Neuronal stem cell (in vitro differentiated cells): ENCODE measurements at regions not wholly inside any gene's neighbourhood (a gene's known extent, or its start where the extent isn't known, plus 50 kb on each side); places are given as distances from the start of the nearest gene placed in this dataset.

Source experiments
- DNase-seq: peaks from one replicate; pipeline ENCODE4 v3.0.0-alpha.2; 2013; ENCODE audit warnings: low spot score
- H2AFZ ChIP-seq: one replicate; pipeline ENCODE4 v1.6.1; 2013; ENCODE audit warnings: mild to moderate bottlenecking, low read length, inconsistent platforms
- H2AK5ac ChIP-seq: 2 replicates; pipeline ENCODE4 v1.6.1; 2013; ENCODE audit warnings: low read depth, mild to moderate bottlenecking, inconsistent platforms, low read length, moderate library complexity, mixed read lengths
- H2BK120ac ChIP-seq: 2 replicates; pipeline ENCODE4 v1.6.1; 2013; ENCODE audit warnings: low read depth, mild to moderate bottlenecking, inconsistent platforms, low read length, moderate library complexity, mixed read lengths
- H2BK12ac ChIP-seq: one replicate; pipeline ENCODE4 v1.6.1; 2013; ENCODE audit warnings: low read length, inconsistent platforms
- H2BK15ac ChIP-seq: 2 replicates; pipeline ENCODE4 v1.6.1; 2013; ENCODE audit warnings: mild to moderate bottlenecking, low read length, inconsistent platforms, mixed read lengths
- H2BK5ac ChIP-seq: one replicate; pipeline ENCODE4 v1.6.1; 2013; ENCODE audit warnings: inconsistent platforms, mild to moderate bottlenecking, low read length, moderate library complexity
- H3K14ac ChIP-seq: one replicate; pipeline ENCODE4 v1.6.1; 2013; ENCODE audit warnings: low read length, inconsistent platforms
- H3K18ac ChIP-seq: 2 replicates; pipeline ENCODE4 v1.6.1; 2013; ENCODE audit warnings: low read length, inconsistent platforms
- H3K23ac ChIP-seq: 2 replicates; pipeline ENCODE4 v1.6.1; 2013; ENCODE audit warnings: low read depth, mild to moderate bottlenecking, mixed read lengths, low read length, inconsistent platforms; ENCODE audit not compliant: poor library complexity
- H3K27ac ChIP-seq: replicated peaks from 3 replicates; pipeline ENCODE4 v1.5.1; 2013; ENCODE audit warnings: low read length, inconsistent platforms
- H3K27me3 ChIP-seq, 3 experiments: 2 replicates each; pipeline ENCODE4 v1.6.1; 2013; ENCODE audit warnings: low read length in 3 of 3, mild to moderate bottlenecking in 2 of 3, inconsistent platforms in 1 of 3, low read depth in 1 of 3, mixed read lengths in 1 of 3, moderate library complexity in 1 of 3; ENCODE audit not compliant: control insufficient read depth in 3 of 3, insufficient read depth in 3 of 3
- H3K36me3 ChIP-seq, 2 donors: replicated peaks in 1 of 2; 2 replicates each; pipeline ENCODE4 v1.6.1; 2013; ENCODE audit warnings: low read length in 2 of 2; ENCODE audit not compliant: control insufficient read depth in 2 of 2, insufficient read depth in 2 of 2
- H3K4ac ChIP-seq: 2 replicates; pipeline ENCODE4 v1.6.1; 2013; ENCODE audit warnings: inconsistent platforms, mild to moderate bottlenecking, low read length, moderate library complexity
- H3K4me1 ChIP-seq, 2 donors: 1 replicate in 1 of 2; 2 replicates in 1 of 2; pipeline ENCODE4 v1.6.1; 2013; ENCODE audit warnings: low read length in 2 of 2, low read depth in 1 of 2; ENCODE audit not compliant: control insufficient read depth in 2 of 2, insufficient read depth in 1 of 2
- H3K4me2 ChIP-seq: one replicate; pipeline ENCODE4 v1.6.1; 2013; ENCODE audit warnings: mild to moderate bottlenecking, low read length, inconsistent platforms; ENCODE audit not compliant: insufficient read depth, poor library complexity, severe bottlenecking
- H3K4me3 ChIP-seq, 2 donors: 2 replicates each; pipeline ENCODE4 v1.5.1; 2013; ENCODE audit warnings: low read length in 2 of 2, mild to moderate bottlenecking in 2 of 2, inconsistent platforms in 1 of 2, moderate library complexity in 1 of 2
- H3K79me1 ChIP-seq: one replicate; pipeline ENCODE4 v1.6.1; 2013; ENCODE audit warnings: low read depth, mild to moderate bottlenecking, inconsistent platforms, low read length, moderate library complexity
- H3K9ac ChIP-seq: one replicate; pipeline ENCODE4 v1.6.1; 2013; ENCODE audit warnings: mild to moderate bottlenecking, low read depth, low read length, inconsistent platforms; ENCODE audit not compliant: poor library complexity
- H3K9me3 ChIP-seq, 2 donors: replicated peaks in 1 of 2; 2 replicates each; pipeline versions ENCODE3 to v1.6.1; 2013; ENCODE audit warnings: low read length in 2 of 2, mild to moderate bottlenecking in 2 of 2, inconsistent platforms in 1 of 2, low read depth in 1 of 2, mixed read lengths in 1 of 2, moderate library complexity in 1 of 2; ENCODE audit not compliant: control insufficient read depth in 2 of 2, insufficient read depth in 1 of 2
- H4K8ac ChIP-seq: one replicate; pipeline ENCODE4 v1.6.1; 2013; ENCODE audit warnings: low read depth, mild to moderate bottlenecking, inconsistent platforms, low read length, moderate library complexity
- H4K91ac ChIP-seq: one replicate; pipeline ENCODE4 v1.6.1; 2013; ENCODE audit warnings: low read length, low read depth, mild to moderate bottlenecking, inconsistent platforms; ENCODE audit not compliant: poor library complexity
- WGBS, 2 donors: extraction: QIAGEN DNeasy Blood & Tissue Kit; methylation state at CpG; one replicate each; pipeline ENCODE4 v1.1.7; 2013; ENCODE audit warnings: missing lambda C conversion rate in 2 of 2, mixed read lengths in 1 of 2; ENCODE audit not compliant: insufficient read length in 2 of 2, insufficient replicate concordance in 1 of 2; ENCODE audit errors: extremely low coverage in 2 of 2; 5-methylcytosine and 5-hydroxymethylcytosine counted together

- WGBS, 2 donors = no CpG with 5 or more reads among the region's 2 CpGs
- no peak overlapping the region for H4K91ac ChIP-seq
- H2BK12ac ChIP-seq = no peak overlapping the region
- H3K18ac ChIP-seq = no peak overlapping the region
- H3K27me3 ChIP-seq = no peaks in the 10 kb centered on the region
- no peak overlapping the region for H3K4me3 ChIP-seq
- H3K36me3 ChIP-seq = no peaks in the 10 kb centered on the region
- H3K14ac ChIP-seq = no peak overlapping the region
- H3K79me1 ChIP-seq = no peaks in the 10 kb centered on the region
- no peak for DNase-seq
- H4K8ac ChIP-seq = no peak overlapping the region
- no peaks in the 10 kb centered on the region for H3K9me3 ChIP-seq
- H3K4ac ChIP-seq = no peak overlapping the region
- no peak overlapping the region for H3K9ac ChIP-seq
- H3K4me1 ChIP-seq = peaks cover 2 to 14% of the 10 kb centered on the region in 2 donors
- no peak overlapping the region for H2AK5ac ChIP-seq
- no peak overlapping the region for H3K23ac ChIP-seq
- no peak overlapping the region for H2BK15ac ChIP-seq
- no peak overlapping the region for H2AFZ ChIP-seq
- H2BK5ac ChIP-seq = no peak overlapping the region
- H2BK120ac ChIP-seq = no peak overlapping the region
- no peak overlapping the region for H3K4me2 ChIP-seq
- no peak overlapping the region for H3K27ac ChIP-seq
Observed at GRCh38 chr7:85602196-85602595, 415.3 kb upstream of the SEMA3D start.

DNA sequence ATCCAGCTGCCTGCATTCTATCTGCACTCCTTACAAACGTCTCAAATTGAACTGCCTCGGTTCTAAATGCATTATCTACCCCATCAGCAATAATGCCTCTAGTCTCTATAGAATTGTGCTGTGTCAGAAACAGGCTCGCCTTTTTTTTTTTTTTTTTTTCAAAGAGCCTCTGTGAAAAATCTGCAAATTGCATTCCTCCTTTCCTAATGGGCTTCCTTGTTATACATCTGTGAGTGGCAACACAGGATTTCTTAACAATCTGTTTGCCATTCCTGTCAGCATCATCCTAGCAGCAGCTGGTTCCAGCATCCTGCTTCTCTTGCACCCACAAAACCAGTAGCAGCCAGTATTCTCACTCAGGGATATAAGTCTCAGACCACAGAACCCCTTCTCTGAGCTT, 413.5 kb upstream of the SEMA3D start:
- Histone ChIP-seq H2BK15ac (no peak overlapping the region), H3K4me1 (peaks cover 2 to 14% of the 10 kb centered on the region in 2 donors), H3K79me1 (no peaks in the 10 kb centered on the region), H3K4me3 (no peak overlapping the region), H4K91ac (no peak overlapping the region), H3K18ac (no peak overlapping the region), H3K27ac (peak overlapping the region; percentile 57), H2AFZ (peak overlapping the region; percentile 84), H2BK12ac (no peak overlapping the region), H2BK5ac (no peak overlapping the region), H3K27me3 (no peaks in the 10 kb centered on the region), H4K8ac (no peak overlapping the region), H2BK120ac (no peak overlapping the region), H3K36me3 (no peaks in the 10 kb centered on the region), H3K9ac (no peak overlapping the region), H3K4ac (no peak overlapping the region), H3K9me3 (no peaks in the 10 kb centered on the region), H2AK5ac (no peak overlapping the region), H3K14ac (no peak overlapping the region), H3K23ac (no peak overlapping the region), H3K4me2 (no peak overlapping the region)
- DNase-seq = peak; percentile 27
- no CpG with 5 or more reads among the region's 3 CpGs for WGBS, 2 donors

DNA sequence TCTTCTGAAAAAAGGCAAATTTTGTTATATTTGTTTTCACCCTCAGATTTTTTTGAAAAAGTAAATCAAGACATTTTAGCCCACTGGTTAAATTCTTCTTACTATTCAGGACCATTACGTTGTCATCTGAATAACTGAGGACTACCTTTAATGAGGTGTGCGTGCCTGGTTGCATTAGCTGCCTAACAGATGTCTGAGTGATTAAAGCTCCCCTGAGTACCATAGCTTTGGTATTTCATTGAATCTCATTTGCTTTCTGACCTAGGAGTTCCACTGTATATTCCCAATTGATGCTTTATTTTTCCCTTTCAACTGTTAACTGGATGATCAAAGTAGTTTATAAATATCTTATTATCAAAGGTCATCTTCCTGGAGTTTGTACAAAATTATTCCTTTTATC, 410.0 kb upstream of the SEMA3D start:
- WGBS, 2 donors = no CpG with 5 or more reads among the region's 2 CpGs
- DNase-seq = no peak

DNA sequence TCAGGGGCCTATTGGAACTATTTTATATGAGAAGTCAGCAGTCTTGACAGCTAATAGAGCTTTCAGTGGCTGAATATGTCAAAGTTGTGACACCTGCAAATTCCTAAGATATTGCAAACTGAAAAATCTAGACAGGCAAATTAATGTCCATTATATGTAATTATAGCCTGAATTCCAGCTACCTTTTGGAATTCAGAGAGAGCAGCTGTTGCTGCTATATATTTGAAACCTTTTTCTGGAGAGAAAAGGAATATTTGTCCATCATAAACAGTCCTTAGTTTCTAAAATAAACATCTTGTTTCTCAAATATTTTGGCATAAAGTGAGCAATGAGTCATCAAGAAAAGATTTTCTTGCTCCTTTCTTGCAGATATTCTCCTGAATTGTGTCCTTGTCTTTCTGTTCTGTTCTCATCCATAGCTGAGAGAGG, 408.9 kb upstream of the SEMA3D start:
- Histone ChIP-seq H4K8ac (no peak overlapping the region), H2BK5ac (no peak overlapping the region), H3K14ac (no peak overlapping the region), H4K91ac (no peak overlapping the region), H2AK5ac (no peak overlapping the region), H3K18ac (no peak overlapping the region), H3K4me3 (no peak overlapping the region), H3K79me1 (no peaks in the 10 kb centered on the region), H3K9ac (no peak overlapping the region), H3K27ac (no peak overlapping the region), H2AFZ (no peak overlapping the region), H2BK12ac (no peak overlapping the region), H3K36me3 (no peaks in the 10 kb centered on the region), H3K4me1 (peaks cover 2 to 11% of the 10 kb centered on the region in 2 donors), H3K23ac (no peak overlapping the region), H3K4ac (no peak overlapping the region), H2BK15ac (no peak overlapping the region), H3K27me3 (no peaks in the 10 kb centered on the region), H3K4me2 (no peak overlapping the region), H2BK120ac (no peak overlapping the region), H3K9me3 (no peaks in the 10 kb centered on the region)
- no peak for DNase-seq

More for the DNA sequence above, 410.0 kb upstream of the SEMA3D start:
- Histone ChIP-seq H2BK120ac (no peak overlapping the region), H3K4me3 (no peak overlapping the region), H3K9me3 (no peaks in the 10 kb centered on the region), H4K8ac (no peak overlapping the region), H3K18ac (no peak overlapping the region), H3K9ac (no peak overlapping the region), H2AFZ (no peak overlapping the region), H3K79me1 (no peaks in the 10 kb centered on the region), H3K27ac (no peak overlapping the region), H3K27me3 (no peaks in the 10 kb centered on the region), H3K23ac (no peak overlapping the region), H3K36me3 (no peaks in the 10 kb centered on the region), H3K4me2 (no peak overlapping the region), H4K91ac (no peak overlapping the region), H2BK5ac (no peak overlapping the region), H2AK5ac (no peak overlapping the region), H2BK12ac (no peak overlapping the region), H3K14ac (no peak overlapping the region), H3K4ac (no peak overlapping the region), H2BK15ac (no peak overlapping the region), H3K4me1 (peaks cover 2 to 14% of the 10 kb centered on the region in 2 donors)
